ENCODE measurements at regions not wholly inside any gene's neighbourhood (a gene's known extent, or its start where the extent isn't known, plus 50 kb on each side); places are given as distances from the start of the nearest gene placed in this dataset.

- no peak for TF ChIP-seq CTCF (IDR thresholded peaks at IDR 0.05; ENCODE audit: unreplicated experiment in 3 of 3)
- peak overlapping the region; percentile 36 to 63 (median 48) for H3K27ac Mint-ChIP-seq
- H3K4me1 Mint-ChIP-seq: peaks cover 45% of the 10 kb centered on the region
- peaks cover 24% of the 10 kb centered on the region for H3K9me3 Mint-ChIP-seq
- no peaks in the 10 kb centered on the region for H3K27me3 Mint-ChIP-seq (ENCODE audit: low read depth)
- peaks cover 9% of the 10 kb centered on the region for H3K36me3 Mint-ChIP-seq (ENCODE audit: low read depth)
- H3K4me3 Mint-ChIP-seq: no peak overlapping the region
Observed at GRCh38 chr5:67335426-67335825, 138.8 kb upstream of the CD180 start.

GRCh38 chr5:67334373-67334772 lies 137.8 kb upstream of the CD180 start:
- H3K36me3 Mint-ChIP-seq (ENCODE audit: low read depth): peaks cover 9% of the 10 kb centered on the region
- no peak overlapping the region for H3K4me3 Mint-ChIP-seq

GRCh38 chr5:67333171-67333570 lies 136.6 kb upstream of the CD180 start:
- peaks cover 33% of the 10 kb centered on the region for H3K4me1 Mint-ChIP-seq
- H3K27ac Mint-ChIP-seq: no peak overlapping the region
- TF ChIP-seq CTCF (IDR thresholded peaks at IDR 0.05; ENCODE audit: unreplicated experiment in 3 of 3): no peak
- peaks cover 9% of the 10 kb centered on the region for H3K36me3 Mint-ChIP-seq (ENCODE audit: low read depth)
- H3K9me3 Mint-ChIP-seq: peaks cover 33% of the 10 kb centered on the region
- H3K4me3 Mint-ChIP-seq: no peak overlapping the region
- H3K27me3 Mint-ChIP-seq (ENCODE audit: low read depth): no peaks in the 10 kb centered on the region

More at GRCh38 chr5:67334373-67334772, 137.8 kb upstream of the CD180 start:
- Mint-ChIP-seq H3K27me3 (ENCODE audit: low read depth) (no peaks in the 10 kb centered on the region), H3K9me3 (peaks cover 32% of the 10 kb centered on the region), H3K4me1 (peaks cover 39% of the 10 kb centered on the region), H3K27ac (peak overlapping the region in 2 of 3 experiments; percentile 0 to 48)
- TF ChIP-seq CTCF (IDR thresholded peaks at IDR 0.05; ENCODE audit: unreplicated experiment in 3 of 3): no peak

- Mint-ChIP-seq H3K4me3 (no peak overlapping the region), H3K27me3 (ENCODE audit: low read depth) (no peaks in the 10 kb centered on the region)
Observed at GRCh38 chr5:67331296-67331925, 134.8 kb upstream of the CD180 start.

GRCh38 chr5:67319935-67320725 lies 123.5 kb upstream of the CD180 start:
- no peak for TF ChIP-seq CTCF (IDR thresholded peaks at IDR 0.05; ENCODE audit: unreplicated experiment in 3 of 3)
- H3K4me3 Mint-ChIP-seq: no peak overlapping the region
- H3K36me3 Mint-ChIP-seq (ENCODE audit: low read depth): no peaks in the 10 kb centered on the region
- H3K27ac Mint-ChIP-seq: no peak overlapping the region
- peaks cover 8% of the 10 kb centered on the region for H3K4me1 Mint-ChIP-seq
- no peaks in the 10 kb centered on the region for H3K9me3 Mint-ChIP-seq
- H3K27me3 Mint-ChIP-seq (ENCODE audit: low read depth): no peaks in the 10 kb centered on the region

More at GRCh38 chr5:67331296-67331925, 134.8 kb upstream of the CD180 start:
- H3K27ac Mint-ChIP-seq: no peak overlapping the region
- H3K36me3 Mint-ChIP-seq (ENCODE audit: low read depth): peaks cover 9% of the 10 kb centered on the region
- H3K9me3 Mint-ChIP-seq: peaks cover 33% of the 10 kb centered on the region
- no peak for TF ChIP-seq CTCF (IDR thresholded peaks at IDR 0.05; ENCODE audit: unreplicated experiment in 3 of 3)
- H3K4me1 Mint-ChIP-seq: peaks cover 21% of the 10 kb centered on the region

Measured in nephron (organoid).